GM18499 (cell line): ENCODE measurements at regions not wholly inside any gene's neighbourhood (a gene's known extent, or its start where the extent isn't known, plus 50 kb on each side); places are given as distances from the start of the nearest gene placed in this dataset.

Experiments
- ATAC-seq: cut with Tn5 transposase; IDR thresholded peaks from one replicate; pipeline ENCODE4 v1.9.1; 2021; ENCODE audit warnings: moderate number of reproducible peaks; ENCODE audit not compliant: insufficient read depth, unreplicated experiment

DNA sequence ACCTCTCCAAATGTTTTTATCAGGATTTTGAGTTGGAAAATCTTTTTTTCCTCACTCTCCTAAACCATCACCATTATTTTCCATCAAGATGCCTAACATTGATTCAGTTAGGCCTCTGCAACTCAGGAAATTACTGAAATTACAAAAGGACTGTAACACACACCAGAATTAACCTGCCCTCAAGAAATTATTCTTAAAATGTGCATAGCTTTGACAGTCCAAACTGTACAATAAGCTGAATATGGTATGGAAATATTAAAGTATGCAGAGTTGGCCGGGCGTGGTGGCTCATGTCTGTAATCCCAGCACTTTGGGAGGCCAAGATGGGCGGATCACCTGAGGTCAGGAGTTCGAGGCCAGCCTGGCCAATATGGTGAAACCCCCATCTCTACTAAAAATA lies 50.2 kb upstream of the PHLPP1 start:
- ATAC-seq = no peak
